NCI-H774 (cell line): ENCODE measurements at regions not wholly inside any gene's neighbourhood (a gene's known extent, or its start where the extent isn't known, plus 50 kb on each side); places are given as distances from the start of the nearest gene placed in this dataset.

Experiments used
- DNase-seq: peaks from one replicate; lab custom pipeline; 2025; lab: John Stamatoyannopoulos, UW

DNA sequence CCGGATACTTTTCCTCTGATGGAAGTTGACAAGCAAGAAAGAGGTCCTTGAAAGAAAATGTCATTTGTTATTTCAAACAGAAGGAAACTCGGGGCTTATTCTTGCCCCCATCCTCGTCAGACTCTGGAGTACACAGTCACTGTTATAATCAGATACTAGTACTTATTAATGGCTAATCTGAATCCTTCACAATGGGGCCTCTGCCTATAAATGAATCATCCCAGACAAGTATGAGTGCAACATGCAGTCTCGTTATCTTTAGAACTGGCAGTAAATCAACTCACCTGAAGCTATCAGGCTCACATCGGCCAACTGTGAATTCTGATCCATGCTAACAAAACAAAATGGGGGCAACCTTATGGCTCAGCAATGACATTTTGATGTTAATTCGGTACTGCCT, 216.7 kb downstream of the GRIN2B start:
- DNase-seq, result no peak

DNA sequence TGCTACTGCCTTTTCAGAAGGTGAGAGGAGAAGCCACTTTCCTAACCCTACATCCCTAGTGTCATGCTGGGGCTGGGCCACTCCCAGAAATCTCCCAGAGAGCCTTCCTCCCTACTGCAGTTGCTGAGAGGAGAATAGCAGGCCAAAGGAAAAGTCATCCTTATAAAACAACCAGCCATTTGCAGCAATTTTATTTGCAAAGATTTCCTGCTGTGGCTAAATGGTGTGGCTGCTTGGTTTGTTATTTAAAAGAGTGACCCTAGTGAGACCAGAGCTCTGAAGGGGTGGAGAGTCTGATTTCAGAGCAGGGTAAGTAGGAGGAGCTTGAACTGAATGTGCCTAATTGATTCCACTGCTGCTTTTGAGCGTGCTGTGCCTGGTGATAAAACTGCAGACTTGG, 232.0 kb downstream of the GRIN2B start:
- DNase-seq, result no peak

- DNase-seq, result no peak
Observed at GRCh38 chr12:13745111-13745860, 236.1 kb downstream of the GRIN2B start.

DNA sequence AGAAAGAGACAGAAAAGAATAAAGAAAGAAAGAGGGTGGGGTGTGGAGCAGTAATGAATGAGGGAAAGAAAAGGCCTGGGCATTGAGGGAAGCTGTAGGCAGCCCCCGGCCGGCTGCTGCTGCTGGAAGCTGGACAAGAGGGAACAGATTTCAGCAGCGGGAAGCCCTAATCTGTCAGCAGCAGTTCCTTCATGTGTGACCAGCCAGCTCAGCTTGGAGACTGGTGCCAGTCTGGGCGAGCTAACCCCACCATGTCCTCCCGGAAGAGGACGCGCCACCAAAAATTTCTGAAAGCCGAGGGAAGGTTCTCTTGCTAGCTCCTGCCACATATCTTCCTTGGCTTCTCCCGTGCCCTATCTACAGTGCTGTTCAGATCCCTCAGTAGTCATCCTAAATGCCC, 236.8 kb downstream of the GRIN2B start:
- DNase-seq, result no peak

DNA sequence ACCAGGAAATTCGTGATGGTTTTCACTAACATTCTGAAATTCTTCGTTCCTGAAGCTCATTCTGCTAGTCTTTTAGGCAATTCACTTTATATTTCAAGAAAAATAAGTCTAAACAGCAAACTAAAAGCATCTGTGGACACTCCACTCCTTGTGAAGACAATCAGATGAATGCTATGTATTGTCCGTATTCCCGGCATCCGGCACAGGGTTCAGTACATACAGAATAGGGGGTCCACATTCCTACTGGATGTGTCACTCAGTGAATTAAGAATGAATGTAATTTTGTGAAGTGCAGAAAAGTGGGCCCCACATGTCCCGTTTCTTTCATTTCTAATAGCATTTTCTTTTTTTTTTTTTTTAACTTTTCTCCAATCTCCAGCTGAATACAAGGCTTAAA, 241.3 kb downstream of the GRIN2B start:
- no peak for DNase-seq

- no peak for DNase-seq
Observed at GRCh38 chr12:13735734-13736133, 245.7 kb downstream of the GRIN2B start.

DNA sequence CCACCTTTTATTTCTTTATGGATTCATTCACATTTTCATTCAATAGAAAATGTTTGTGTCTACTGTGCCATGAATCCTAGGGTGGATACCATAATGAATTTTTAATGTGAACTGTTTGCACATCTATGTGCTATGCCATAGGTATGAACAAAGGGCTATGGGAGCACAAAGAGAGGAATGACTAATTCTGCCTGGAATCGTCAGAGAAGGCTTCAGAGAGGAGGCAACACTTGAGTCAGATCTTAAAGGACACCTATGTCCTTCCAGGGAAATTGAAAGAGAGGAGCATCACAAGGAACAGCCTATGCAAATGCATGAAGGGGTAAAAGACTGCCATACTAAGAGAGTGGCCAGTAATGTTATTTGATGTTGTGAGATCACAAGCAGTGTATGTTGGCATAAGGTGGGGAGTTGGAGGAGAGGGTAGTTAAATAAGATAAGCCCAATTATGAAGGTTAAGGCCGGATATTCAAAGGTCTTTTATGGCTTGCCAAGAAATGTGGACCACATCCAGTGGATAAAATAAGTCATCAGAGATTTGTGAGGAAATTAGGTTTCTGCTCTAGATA, 246.7 kb downstream of the GRIN2B start:
- DNase-seq, result no peak

- DNase-seq, result peak; percentile 71
Observed at GRCh38 chr12:13727707-13728195, 253.7 kb downstream of the GRIN2B start.

DNA sequence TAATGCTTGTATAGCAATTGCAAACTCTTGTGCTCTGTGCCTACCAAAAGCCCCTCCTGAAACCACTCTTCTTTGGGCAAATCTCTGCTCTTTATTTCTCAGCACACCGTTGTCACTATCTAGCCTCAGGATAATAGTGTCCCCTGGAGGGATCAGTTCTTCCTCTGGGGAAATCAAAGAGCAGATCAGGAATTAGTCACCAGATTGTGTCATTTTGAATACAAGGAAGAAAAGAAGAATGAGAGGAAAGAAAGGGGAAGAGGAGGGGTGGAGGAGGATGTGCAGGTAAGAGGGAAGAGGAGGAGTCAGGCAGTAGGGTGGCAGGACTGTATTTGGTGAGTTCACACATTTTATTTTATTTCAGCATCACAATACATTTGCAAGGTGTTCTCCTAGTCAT, 256.4 kb downstream of the GRIN2B start:
- DNase-seq, result no peak

- DNase-seq, result no peak
Observed at GRCh38 chr12:13724136-13724535, 257.3 kb downstream of the GRIN2B start.

GRCh38 chr12:13719986-13720385, 261.4 kb downstream of the GRIN2B start:
- no peak for DNase-seq

- no peak for DNase-seq
Observed at GRCh38 chr12:13718271-13718670, 263.1 kb downstream of the GRIN2B start.

DNA sequence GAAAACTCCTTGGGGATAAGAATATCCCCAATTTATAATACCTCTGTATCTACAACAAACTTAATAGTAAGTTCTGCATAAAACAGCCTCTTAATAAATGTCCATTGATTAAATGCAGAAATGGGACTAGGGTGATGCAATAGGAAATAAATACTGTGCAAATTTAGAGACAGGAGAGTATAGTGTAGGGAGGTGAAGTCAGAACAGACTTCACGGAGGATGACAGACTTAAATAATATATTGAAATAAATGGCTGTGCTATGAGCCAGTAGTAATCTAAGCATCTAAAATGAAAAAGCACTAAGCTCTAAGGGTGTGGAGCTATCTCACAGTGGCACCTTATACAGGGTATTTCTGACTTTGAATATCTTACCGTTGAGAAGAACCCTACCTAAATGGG, 265.3 kb downstream of the GRIN2B start:
- no peak for DNase-seq

GRCh38 chr12:13713556-13714410, 267.6 kb downstream of the GRIN2B start:
- DNase-seq, result no peak

GRCh38 chr12:13707829-13708228, 273.6 kb downstream of the GRIN2B start:
- no peak for DNase-seq

DNA sequence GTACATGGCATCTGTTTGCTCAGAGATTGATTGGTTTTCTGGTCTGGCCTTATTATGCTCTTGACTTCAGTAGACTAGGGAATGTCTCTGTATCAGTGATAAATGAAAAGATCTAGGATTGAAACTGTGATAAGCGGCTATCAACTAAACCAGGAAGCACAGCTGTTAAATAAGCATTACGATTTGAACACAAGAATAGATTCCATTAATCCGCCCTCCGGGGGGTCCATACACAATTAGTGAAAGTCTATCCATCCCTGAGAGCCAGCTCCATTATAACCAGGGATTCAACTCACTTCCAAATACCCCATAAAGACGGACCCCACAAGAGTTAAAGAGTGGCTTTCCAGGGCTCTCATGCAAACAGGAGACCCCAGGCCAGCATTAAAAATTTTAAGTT, 279.0 kb downstream of the GRIN2B start:
- no peak for DNase-seq

DNA sequence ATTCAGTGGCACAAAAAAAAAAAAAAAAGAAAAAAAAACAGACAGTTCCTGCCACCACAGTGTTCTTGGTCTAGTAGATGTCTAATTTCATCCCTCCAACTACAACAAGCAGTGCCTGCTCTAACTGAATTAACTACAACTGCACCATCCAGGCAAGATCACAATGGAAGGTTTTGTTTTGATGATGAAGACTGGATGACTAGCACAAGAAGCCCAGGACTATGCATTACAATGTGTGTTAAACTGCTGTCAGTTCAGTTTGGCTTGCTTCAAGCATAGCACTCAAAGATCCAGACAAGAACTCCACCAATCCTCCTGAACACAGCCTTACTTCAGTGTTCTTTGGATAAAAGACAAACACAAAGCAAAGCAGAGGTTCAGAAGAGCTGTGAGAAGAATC, 279.9 kb downstream of the GRIN2B start:
- DNase-seq, result no peak

GRCh38 chr12:13697973-13698372, 283.4 kb downstream of the GRIN2B start:
- DNase-seq, result no peak

GRCh38 chr12:13695781-13696180, 285.6 kb downstream of the GRIN2B start:
- DNase-seq, result no peak

- no peak for DNase-seq
Observed at GRCh38 chr12:13692332-13692731, 289.1 kb downstream of the GRIN2B start.

- no peak for DNase-seq
Observed at GRCh38 chr12:13691598-13691997, 289.8 kb downstream of the GRIN2B start.

DNA sequence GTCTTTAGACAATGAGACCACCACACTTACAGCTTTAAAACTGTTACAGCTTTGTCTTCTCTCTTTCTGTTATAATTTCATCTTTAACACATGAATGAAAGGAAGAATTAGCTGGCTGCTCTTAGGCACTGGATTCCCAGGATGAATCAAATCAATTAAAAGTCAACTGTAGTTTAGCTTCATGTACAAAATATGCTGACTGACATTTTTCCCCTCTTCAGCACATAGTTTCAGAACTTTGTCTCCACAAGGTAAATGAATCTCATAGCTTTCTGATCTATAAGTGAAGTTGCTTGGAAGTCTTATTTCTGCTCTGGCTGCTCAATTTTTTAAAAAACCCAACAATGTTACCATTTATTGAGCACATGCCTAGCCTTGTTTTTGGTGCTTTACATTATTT, 293.8 kb downstream of the GRIN2B start:
- no peak for DNase-seq

DNA sequence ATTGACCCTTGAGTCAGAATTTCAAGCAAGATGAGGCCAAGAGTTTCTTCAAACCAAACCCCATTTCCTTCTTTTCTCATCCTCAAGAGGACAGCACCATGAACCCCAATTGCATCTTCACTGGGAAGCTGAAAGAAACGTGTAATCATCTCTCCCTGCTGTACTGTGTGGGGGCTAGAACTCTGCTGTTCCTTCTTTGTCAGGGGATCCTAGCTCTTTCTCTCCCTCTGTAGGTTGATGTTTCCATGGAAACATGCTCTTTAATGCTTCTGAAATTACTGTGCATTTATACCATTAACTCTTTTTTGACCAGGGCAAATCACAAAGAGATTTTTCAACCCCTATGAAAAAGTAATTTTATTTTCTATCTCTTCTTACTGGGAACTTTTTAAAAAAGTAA, 295.1 kb downstream of the GRIN2B start:
- no peak for DNase-seq
